Liver (tissue), 8 donors: ENCODE measurements at regions not wholly inside any gene's neighbourhood (a gene's known extent, or its start where the extent isn't known, plus 50 kb on each side); places are given as distances from the start of the nearest gene placed in this dataset.

Experiments
- DNase-seq: peaks from one replicate; pipeline ENCODE4 v3.0.0-alpha.2; 2017; ENCODE audit warnings: low spot score
- H3K27ac ChIP-seq, 2 donors: one replicate each; pipeline ENCODE4 v1.7.0; 2013; ENCODE audit warnings: inconsistent platforms in 2 of 2, low read length in 2 of 2, control low read depth in 1 of 2, low read depth in 1 of 2, mild to moderate bottlenecking in 1 of 2
- H3K27me3 ChIP-seq, 4 donors: one replicate each; pipeline versions ENCODE4 v1.6.1 to v1.7.0; 2013; ENCODE audit warnings: low read length in 3 of 4, inconsistent platforms in 1 of 4, mild to moderate bottlenecking in 1 of 4, moderate library complexity in 1 of 4; ENCODE audit not compliant: control insufficient read depth in 4 of 4, insufficient read depth in 4 of 4
- H3K36me3 ChIP-seq, 4 donors: one replicate each; pipeline versions ENCODE4 v1.6.1 to v1.7.0; 2013; ENCODE audit warnings: low read length in 3 of 4, mild to moderate bottlenecking in 3 of 4, low read depth in 1 of 4, moderate library complexity in 1 of 4; ENCODE audit not compliant: control insufficient read depth in 4 of 4, insufficient read depth in 3 of 4
- H3K4me1 ChIP-seq, 4 donors: one replicate each; pipeline versions ENCODE4 v1.6.1 to v1.7.0; 2013; ENCODE audit warnings: low read length in 3 of 4, mild to moderate bottlenecking in 3 of 4, moderate library complexity in 1 of 4; ENCODE audit not compliant: control insufficient read depth in 4 of 4, insufficient read depth in 4 of 4
- H3K4me3 ChIP-seq, 3 donors: one replicate each; pipeline versions ENCODE4 v1.6.1 to v1.7.0; 2013; ENCODE audit warnings: low read length in 3 of 3, control low read depth in 1 of 3, low read depth in 1 of 3, mild to moderate bottlenecking in 1 of 3
- H3K9ac ChIP-seq, 2 donors: one replicate each; pipeline ENCODE4 v1.7.0; 2013; ENCODE audit warnings: low read length in 2 of 2, mild to moderate bottlenecking in 2 of 2, moderate library complexity in 2 of 2, control low read depth in 1 of 2, low read depth in 1 of 2
- H3K9me3 ChIP-seq, 4 donors: one replicate each; pipeline versions ENCODE4 v1.6.1 to v1.7.0; 2013; ENCODE audit warnings: low read length in 3 of 4; ENCODE audit not compliant: control insufficient read depth in 4 of 4
- CTCF ChIP-seq: fragments of 150-350 bp; IDR thresholded peaks from 2 replicates; pipeline ENCODE4 v1.5.1; 2017; ENCODE audit warnings: improper control_type of control experiment, low read depth, low read length; ENCODE audit not compliant: missing input control
- EGR1 ChIP-seq, 2 donors: IDR thresholded peaks; 2 replicates each; pipeline ENCODE4 v1.6.1; 2016 to 2018; ENCODE audit warnings: antibody characterized with exemption in 2 of 2, low read depth in 2 of 2
- FOXA1 ChIP-seq: IDR thresholded peaks from 2 replicates; pipeline ENCODE4 v1.6.1; 2016; ENCODE audit warnings: antibody characterized with exemption
- GABPA ChIP-seq, 2 donors: IDR thresholded peaks in 1 of 2; conservative IDR thresholded peaks in 1 of 2; 2 replicates each; pipeline ENCODE4 v1.6.1; 2016; ENCODE audit warnings: antibody characterized with exemption in 2 of 2, mild to moderate bottlenecking in 1 of 2, moderate library complexity in 1 of 2
- HNF4G ChIP-seq: IDR thresholded peaks from 2 replicates; pipeline ENCODE4 v1.6.1; 2016; ENCODE audit warnings: antibody characterized with exemption
- NR2F2 ChIP-seq: IDR thresholded peaks from 2 replicates; pipeline ENCODE4 v1.6.1; 2016; ENCODE audit warnings: antibody characterized with exemption
- REST ChIP-seq: IDR thresholded peaks from 2 replicates; pipeline ENCODE4 v1.6.1; 2016; ENCODE audit warnings: antibody characterized with exemption, mild to moderate bottlenecking
- RXRA ChIP-seq, 2 donors: IDR thresholded peaks; 2 replicates each; pipeline ENCODE4 v1.6.1; 2017 to 2018; ENCODE audit warnings: antibody characterized with exemption in 2 of 2, mild to moderate bottlenecking in 1 of 2
- SP1 ChIP-seq: IDR thresholded peaks from 2 replicates; pipeline ENCODE4 v1.6.1; 2018; ENCODE audit warnings: antibody characterized with exemption, mild to moderate bottlenecking
- YY1 ChIP-seq: IDR thresholded peaks from 2 replicates; pipeline ENCODE4 v1.6.1; 2016; ENCODE audit warnings: antibody characterized with exemption, mild to moderate bottlenecking
- ZBTB33 ChIP-seq: IDR thresholded peaks from 2 replicates; pipeline ENCODE4 v1.6.1; 2016; ENCODE audit warnings: antibody characterized with exemption
- WGBS: extraction: QIAGEN DNeasy Blood & Tissue Kit; methylation state at CpG from one replicate; pipeline ENCODE4 v1.1.7; 2013; 5-methylcytosine and 5-hydroxymethylcytosine counted together
- donor health status: healthy.
- donor health status: healthy.
- donor health status: healthy.
- donor health status: healthy.
- donor health status: healthy.

DNA sequence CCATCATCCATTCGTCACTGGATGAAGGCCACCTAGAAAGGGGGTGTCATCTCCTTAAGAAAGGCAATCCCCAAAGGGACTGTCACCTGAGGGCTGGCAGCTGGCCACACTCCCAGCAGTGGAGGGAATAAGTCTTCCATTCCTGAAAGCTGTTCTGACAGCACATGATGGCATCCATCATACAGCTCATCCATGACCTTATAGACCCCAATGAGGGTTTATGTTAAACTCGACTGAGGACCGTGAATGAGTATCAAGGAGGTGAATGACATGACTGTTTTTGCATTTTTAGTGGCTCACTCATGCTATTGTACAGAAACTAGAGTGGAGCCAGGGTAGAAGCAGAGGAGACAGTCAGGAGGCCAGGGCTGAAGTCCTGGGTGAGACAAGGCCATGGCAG is 203.1 kb upstream of the CNR1 start:
- WGBS, result 89% methylated on average over 3 of the region's 3 CpGs

DNA sequence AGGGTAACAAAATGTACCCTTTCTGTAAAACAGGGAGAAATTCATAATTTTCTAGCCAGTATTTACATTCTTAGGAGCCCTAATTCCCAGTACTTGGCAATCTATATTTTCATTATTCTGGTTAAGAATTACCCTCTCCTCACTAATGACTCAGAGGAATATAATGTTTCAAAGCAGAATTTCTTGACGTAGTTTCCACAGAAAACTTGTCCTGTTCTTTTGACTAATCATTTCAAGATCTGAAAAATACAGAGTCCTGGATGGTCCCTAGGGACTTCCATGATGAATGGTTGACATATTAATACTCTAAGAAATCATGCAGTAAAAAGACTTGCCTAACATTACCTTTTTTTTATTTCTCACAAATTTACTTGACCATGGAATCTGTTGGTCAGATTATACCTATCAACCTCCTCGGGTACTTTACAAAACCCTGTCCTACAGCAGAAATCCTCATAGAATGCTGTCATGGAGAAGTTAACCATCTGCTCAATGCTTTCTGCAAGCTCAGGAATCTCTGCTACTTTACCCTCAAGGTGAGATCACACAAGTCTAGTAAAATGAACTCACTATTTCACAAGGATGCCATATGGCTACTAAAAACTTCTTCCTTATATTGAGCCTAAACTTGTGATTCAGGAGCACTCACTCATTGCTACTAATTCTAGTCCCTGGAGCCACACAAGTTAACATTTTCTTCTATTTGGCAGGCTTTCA is 202.1 kb upstream of the CNR1 start:
- Histone ChIP-seq H3K4me3 (no peak overlapping the region), H3K36me3 (no peaks in the 10 kb centered on the region), H3K4me1 (no peaks in the 10 kb centered on the region), H3K27ac (no peak overlapping the region), H3K27me3 (no peaks in the 10 kb centered on the region), H3K9ac (no peak overlapping the region), H3K9me3 (peaks cover 0 to 4% (median 1%) of the 10 kb centered on the region in 4 donors)
- no peak for TF ChIP-seq YY1
- WGBS, result 88% methylated on average over 2 of the region's 2 CpGs
- no peak for DNase-seq

More for the DNA sequence above, 203.1 kb upstream of the CNR1 start:
- Histone ChIP-seq H3K4me1 (no peaks in the 10 kb centered on the region), H3K27ac (no peak overlapping the region), H3K9me3 (peaks cover 0 to 4% (median 1%) of the 10 kb centered on the region in 4 donors), H3K36me3 (no peaks in the 10 kb centered on the region), H3K4me3 (no peak overlapping the region), H3K27me3 (no peaks in the 10 kb centered on the region), H3K9ac (no peak overlapping the region)
- DNase-seq, result no peak
- TF ChIP-seq FOXA1, result no peak

GRCh38 chr6:88367248-88367647 is 201.1 kb upstream of the CNR1 start:
- Histone ChIP-seq H3K27me3 (no peaks in the 10 kb centered on the region), H3K4me1 (no peaks in the 10 kb centered on the region), H3K27ac (no peak overlapping the region), H3K9me3 (peaks cover 0 to 4% (median 1%) of the 10 kb centered on the region in 4 donors), H3K36me3 (no peaks in the 10 kb centered on the region), H3K9ac (no peak overlapping the region), H3K4me3 (no peak overlapping the region)
- TF ChIP-seq CTCF (no peak), ZBTB33 (no peak)
- WGBS, result 5% methylated on average over 1 of the region's 1 CpG
- no peak for DNase-seq

DNA sequence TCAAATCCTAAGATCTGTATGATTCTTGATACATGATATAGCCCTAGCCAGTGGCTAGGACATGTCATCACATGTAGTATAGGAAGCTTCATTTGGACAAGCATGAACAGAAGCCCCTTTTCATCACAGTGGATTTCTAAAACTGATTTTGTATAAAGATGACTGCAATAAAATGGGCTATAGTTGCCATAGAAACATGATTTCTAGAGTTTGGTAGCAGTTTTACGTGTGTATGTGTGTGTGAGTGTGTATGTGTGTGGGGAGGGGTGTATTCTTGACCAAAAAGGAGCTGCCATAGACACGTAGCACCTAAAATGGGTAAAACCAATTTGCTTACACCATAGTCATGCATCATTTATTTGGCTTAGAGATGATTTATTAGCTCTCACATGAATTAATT is 200.5 kb upstream of the CNR1 start:
- WGBS, result 86% methylated on average over 2 of the region's 2 CpGs
- H3K27me3 ChIP-seq, result no peaks in the 10 kb centered on the region
- H3K4me1 ChIP-seq, result no peaks in the 10 kb centered on the region
- no peak overlapping the region for H3K9ac ChIP-seq
- no peak overlapping the region for H3K4me3 ChIP-seq
- H3K36me3 ChIP-seq, result no peaks in the 10 kb centered on the region
- no peak overlapping the region for H3K27ac ChIP-seq
- peaks cover 0 to 4% (median 1%) of the 10 kb centered on the region in 4 donors for H3K9me3 ChIP-seq
- DNase-seq, result no peak
- TF ChIP-seq REST (no peak), RXRA (IDR thresholded peaks at IDR 0.05) (no peak), FOXA1 (no peak), GABPA (IDR thresholded peaks at IDR 0.05 in 1 of 2, conservative IDR thresholded peaks at IDR 0.05 in 1 of 2) (no peak), CTCF (no peak), NR2F2 (no peak), YY1 (no peak), SP1 (no peak), HNF4G (no peak), EGR1 (IDR thresholded peaks at IDR 0.05; ENCODE audit: low read depth in 2 of 2) (no peak)
